ENCODE measurements at regions not wholly inside any gene's neighbourhood (a gene's known extent, or its start where the extent isn't known, plus 50 kb on each side); places are given as distances from the start of the nearest gene placed in this dataset.

GRCh38 chr5:2256691-2257280 lies 374.1 kb upstream of the IRX4 start:
- DNase-seq = no peak

GRCh38 chr5:2255915-2256690 lies 373.4 kb upstream of the IRX4 start:
- DNase-seq = no peak

DNA sequence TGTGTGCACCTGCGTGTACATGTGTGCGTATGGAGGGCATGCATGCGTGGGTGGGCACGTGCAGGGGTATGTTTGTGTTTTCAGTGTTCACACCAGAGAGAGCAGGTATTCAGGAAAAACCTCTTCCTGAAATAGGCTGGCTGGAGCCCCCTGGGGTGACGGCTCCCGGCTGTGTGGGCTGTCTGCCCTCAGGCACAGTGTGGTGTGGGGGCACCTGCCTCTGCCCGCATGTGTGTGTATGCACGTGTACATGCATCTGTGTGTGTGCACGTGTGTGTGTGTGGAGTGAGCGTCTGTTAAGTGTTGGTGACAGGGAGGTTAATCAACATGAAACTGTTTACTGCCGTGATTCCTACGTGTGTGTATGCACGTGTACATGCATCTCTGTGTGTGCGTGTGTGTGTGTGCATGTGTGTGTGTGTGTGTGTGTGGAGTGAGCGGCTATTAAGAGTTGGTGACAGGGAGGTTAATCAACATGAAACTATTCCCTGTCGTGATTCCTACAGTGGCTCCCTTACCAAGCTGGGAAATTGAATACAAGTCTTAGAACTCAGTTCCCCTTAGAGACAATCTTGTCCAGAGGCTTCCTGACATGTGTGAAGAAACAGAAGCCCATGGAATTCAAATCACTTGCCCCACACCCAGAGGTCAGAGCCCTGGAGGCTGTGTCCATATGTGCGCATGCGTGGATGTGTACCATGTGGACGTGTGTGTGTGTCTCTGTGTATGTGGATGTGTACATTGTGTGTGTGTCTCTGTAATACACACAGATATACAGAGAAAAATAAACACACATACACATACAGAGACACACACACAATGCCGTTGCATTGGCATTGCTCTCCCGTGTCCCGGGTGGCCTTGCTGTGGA lies 372.4 kb upstream of the IRX4 start:
- DNase-seq = no peak

- no peak for DNase-seq
Observed at GRCh38 chr5:2254406-2254805, 371.7 kb upstream of the IRX4 start.

- DNase-seq = no peak
Observed at GRCh38 chr5:2253040-2253975, 370.6 kb upstream of the IRX4 start.

GRCh38 chr5:2251751-2252150 lies 369.0 kb upstream of the IRX4 start:
- no peak for DNase-seq

DNA sequence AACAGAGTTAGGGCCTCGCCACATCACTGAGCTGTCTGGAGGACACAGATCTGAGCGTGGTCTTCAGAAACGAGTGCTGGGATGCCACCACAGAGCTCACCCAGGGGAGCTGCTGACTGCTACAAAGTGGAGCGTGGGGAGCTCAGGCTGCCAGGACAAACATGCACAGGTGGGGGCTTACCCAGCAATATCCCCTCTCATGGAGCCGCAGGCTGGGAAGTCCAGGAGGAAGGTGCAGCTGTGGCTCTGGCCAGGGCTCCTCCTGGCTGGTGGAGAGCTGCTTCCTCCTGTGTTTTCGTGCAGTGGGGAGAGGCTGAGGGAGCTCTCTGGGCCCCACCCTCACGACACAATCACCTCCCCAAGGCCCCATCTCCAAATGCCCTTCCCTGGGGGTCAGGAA lies 368.6 kb upstream of the IRX4 start:
- no peak for DNase-seq

DNA sequence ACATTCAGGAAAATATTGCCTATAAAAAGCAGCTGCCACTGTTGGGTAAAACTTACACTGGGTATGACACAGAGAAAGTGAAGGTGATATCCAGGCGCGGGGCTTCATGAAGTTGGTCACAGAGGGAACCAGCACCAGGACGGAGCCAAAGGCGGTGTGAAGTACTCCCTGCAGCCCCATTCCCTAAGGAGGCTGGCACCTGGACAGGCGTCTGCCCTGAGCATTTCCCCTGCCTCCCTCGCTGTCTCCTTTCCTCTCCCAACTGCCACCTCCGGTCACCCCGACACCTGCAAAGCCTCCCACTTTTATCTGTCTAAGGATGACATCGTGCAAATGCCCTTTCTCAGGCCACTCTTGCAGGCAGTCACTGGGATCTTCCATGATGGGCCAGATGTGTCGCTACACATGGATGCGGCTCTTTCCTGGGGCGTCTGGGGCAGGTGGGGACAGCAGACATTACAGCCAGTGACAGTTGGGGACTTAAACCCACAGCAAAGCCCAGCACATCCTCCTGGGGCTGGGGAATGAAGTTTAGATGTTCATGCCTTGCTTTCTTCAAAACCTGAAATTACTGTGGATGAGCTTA lies 367.7 kb upstream of the IRX4 start:
- no peak for DNase-seq

- no peak for DNase-seq
Observed at GRCh38 chr5:2249442-2249841, 366.7 kb upstream of the IRX4 start.

- DNase-seq = no peak
Observed at GRCh38 chr5:2249026-2249425, 366.3 kb upstream of the IRX4 start.

GRCh38 chr5:2242539-2242938 lies 359.8 kb upstream of the IRX4 start:
- DNase-seq = no peak

- DNase-seq = no peak
Observed at GRCh38 chr5:2241842-2242241, 359.1 kb upstream of the IRX4 start.

- DNase-seq = no peak
Observed at GRCh38 chr5:2240118-2240904, 357.6 kb upstream of the IRX4 start.

DNA sequence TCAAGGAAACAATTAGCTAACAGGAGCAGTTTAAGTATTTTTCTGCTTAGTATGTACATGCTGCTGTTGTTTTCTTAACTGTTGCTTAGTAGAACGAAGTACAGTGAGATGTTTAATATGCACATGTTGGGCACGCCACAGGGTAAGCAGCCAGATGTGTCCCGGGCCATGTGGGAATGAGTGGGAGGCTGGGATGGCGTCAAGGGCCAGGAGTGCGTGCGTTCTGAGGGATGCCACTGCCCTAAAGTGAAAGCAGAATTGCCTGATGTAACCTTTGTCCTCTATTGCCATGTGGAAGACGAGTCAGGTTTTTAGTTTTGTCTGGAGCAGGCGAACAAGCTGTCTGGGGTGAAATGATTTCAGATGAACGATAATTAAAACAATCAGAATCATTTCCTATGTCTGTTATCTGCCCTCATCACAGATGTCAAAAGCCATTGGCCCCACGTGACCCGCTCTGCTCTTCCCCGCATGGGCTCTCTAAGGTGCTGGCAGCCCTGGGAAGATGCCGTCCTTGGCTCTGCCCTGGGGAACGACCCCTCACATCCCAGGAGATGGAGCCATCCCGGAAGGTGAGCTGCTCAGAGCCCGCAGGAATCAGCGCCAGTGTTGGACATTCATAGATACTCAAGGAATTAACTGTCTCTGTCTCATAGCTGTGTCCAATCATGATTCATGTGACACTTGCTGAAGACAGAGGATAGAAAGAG lies 356.6 kb upstream of the IRX4 start:
- no peak for DNase-seq

- no peak for DNase-seq
Observed at GRCh38 chr5:2238732-2239131, 356.0 kb upstream of the IRX4 start.

DNA sequence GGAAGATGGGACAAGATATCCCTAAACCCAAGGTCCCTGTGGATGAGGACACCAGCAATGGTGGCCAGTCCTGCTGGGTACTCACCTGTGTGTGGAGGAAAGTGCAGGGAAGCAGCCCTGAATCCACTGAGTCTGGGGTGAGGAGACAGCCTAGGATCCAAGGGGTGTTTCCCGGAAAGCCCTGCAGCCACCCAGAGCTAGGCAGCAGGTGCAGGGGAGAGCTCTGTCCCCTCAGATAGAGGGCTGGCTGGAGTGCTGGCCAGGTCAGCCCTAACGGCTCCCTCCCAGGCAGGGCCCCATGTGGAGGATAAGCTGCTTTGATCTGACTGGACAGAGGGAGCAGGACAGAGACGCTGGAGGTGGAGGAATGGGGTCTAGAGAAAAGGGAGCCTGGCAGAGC lies 344.7 kb upstream of the IRX4 start:
- no peak for DNase-seq

GRCh38 chr5:2224689-2225088 lies 342.0 kb upstream of the IRX4 start:
- DNase-seq = no peak

DNA sequence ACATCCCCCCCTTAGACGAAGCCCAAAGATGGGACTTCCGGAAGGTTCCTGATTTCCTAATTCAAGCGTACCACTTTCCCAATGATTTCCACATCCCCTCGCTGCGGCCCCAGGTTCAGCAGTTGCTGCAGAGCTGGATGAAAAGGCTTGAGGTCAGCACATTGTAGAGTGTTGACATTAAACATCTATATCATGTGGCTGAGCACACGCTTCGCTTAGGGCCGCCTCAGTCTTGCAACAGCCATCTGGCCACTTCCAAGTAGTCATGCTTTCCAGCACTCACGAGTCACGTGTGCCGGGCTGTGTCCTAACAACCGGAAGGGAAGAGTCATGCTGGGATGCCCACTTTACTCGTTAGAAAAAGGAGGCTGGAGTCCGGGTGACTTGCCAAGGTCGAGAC lies 340.6 kb upstream of the IRX4 start:
- no peak for DNase-seq

DNA sequence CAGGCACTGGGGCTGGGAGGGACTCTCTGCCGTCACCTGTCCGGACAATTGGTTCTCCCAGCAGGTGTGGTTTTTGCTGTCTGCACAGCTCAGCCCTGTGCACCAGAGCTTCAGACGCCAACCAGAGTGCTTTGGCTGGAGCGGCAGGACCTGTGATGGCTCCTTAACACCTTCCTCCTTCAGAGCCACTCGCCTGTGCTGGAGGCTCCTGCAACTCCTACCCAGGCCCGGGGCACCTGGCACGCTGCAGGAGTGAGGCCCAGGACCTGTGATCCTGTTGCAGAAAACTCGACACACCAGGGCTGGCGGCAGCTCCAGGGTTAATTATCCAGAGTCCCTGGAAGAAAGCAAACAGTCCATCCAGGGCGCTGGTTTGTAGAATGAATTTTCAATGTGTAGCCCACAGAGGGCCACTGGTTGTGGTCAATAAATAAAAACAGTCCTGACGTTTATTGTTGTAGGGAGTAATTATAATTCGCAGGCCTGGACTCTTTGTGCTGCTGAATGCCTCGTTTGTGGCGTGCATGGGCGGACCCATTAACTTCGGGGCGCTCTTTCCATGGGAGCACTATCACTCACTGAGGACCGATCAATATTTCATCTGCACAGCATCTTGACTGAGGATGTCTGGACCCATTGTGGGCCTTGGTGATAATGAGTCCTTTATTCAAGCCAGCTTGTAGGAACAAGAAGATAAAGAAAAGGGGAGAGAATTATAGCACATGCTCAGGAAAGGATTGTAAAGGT lies 339.7 kb upstream of the IRX4 start:
- no peak for DNase-seq

DNA sequence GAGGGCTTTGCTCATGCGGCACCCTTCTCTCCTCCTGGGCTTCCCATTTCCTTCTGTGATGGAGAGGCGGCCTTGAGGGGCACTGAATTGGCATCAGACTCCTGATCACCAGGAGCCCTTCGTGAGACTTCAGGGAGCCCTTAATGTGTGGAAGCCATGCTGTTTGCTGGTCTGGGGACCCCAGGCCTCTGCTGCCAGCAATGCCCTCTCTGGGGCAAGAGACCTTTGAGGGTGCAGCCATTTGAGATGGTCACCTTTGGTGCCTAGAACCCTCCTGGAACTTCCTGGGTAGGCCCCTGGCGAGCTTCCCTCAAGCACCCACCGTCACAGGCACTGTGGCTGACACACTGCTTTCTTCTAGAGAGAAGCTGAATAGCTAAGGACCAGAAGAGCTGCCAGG lies 338.7 kb upstream of the IRX4 start:
- DNase-seq = no peak

Measured in DMS79 (cell line).